HepG2 (cell line): ENCODE measurements at regions not wholly inside any gene's neighbourhood (a gene's known extent, or its start where the extent isn't known, plus 50 kb on each side); places are given as distances from the start of the nearest gene placed in this dataset.
A peak's percentile ranks its signal among the peaks of the same experiment; 100 is the strongest.
"Not testable (repeated sequence)": the region's sequence is repeated elsewhere in the genome, so short reads cannot be mapped to it uniquely, and the experiment has no call there.

ENCODE experiments used
- ATAC-seq: fragments of 200-7000 bp; cut with Tn5 transposase; 3 replicates; pipeline ENCODE4 v1.9.1; 2020; ENCODE audit warnings: mild to moderate bottlenecking, moderate library complexity
- BruUV-seq: library from RNA; stranded (reverse); fragments of 400-500 nt; replicated peaks from 2 replicates; lab custom pipeline; 2021; lab: Mats Ljungman, UMichigan
- CTCF ChIA-PET: fragments of 300-600 bp; formaldehyde crosslinking; extraction: SDS; loops from one replicate; lab custom pipeline; 2021; ENCODE audit warnings: low total read pairs, inconsistent platforms, low intra/inter-chr PET ratio; lab: Yijun Ruan, JAX
- POLR2A ChIA-PET: fragments of 350-600 bp; sonication (Branson Sonifier 250); formaldehyde crosslinking; loops from one replicate; lab custom pipeline; 2020; ENCODE audit warnings: antibody characterized with exemption, inconsistent platforms; lab: Yijun Ruan, JAX
- DNase-seq: peaks from one replicate; pipeline ENCODE4 v3.0.0-alpha.2; 2015; ENCODE audit warnings: low spot score
- FAIRE-seq: peaks from 3 replicates; lab custom pipeline; 2011; peaks lifted over from hg19 to GRCh38; lab: Jason Lieb, UNC
- H2AFZ ChIP-seq: one replicate; pipeline ENCODE4 v1.6.1; 2011; ENCODE audit warnings: low read length, inconsistent platforms
- H3K27ac ChIP-seq: fragments of 300-600 bp; 3 replicates; pipeline ENCODE4 v1.8.0; 2011; ENCODE audit warnings: mixed run types, mild to moderate bottlenecking, mixed read lengths, low read length, inconsistent platforms; ENCODE audit not compliant: insufficient read depth; ENCODE audit errors: extremely low read length
- H3K27me3 ChIP-seq, 2 experiments: fragments of 200-600 bp in 1 of 2; 2 replicates in 1 of 2; 3 replicates in 1 of 2; pipeline versions ENCODE4 v1.6.0 to v1.8.0; 2011; ENCODE audit warnings: low read length in 2 of 2, mild to moderate bottlenecking in 2 of 2, moderate library complexity in 2 of 2, inconsistent platforms in 1 of 2; ENCODE audit not compliant: insufficient read depth in 2 of 2, control insufficient read depth in 1 of 2
- H3K36me3 ChIP-seq, 2 experiments: fragments of 200-600 bp in 1 of 2; replicated peaks in 1 of 2; 2 replicates in 1 of 2; 3 replicates in 1 of 2; pipeline versions ENCODE4 v1.5.1 to v1.8.0; 2011; ENCODE audit warnings: low read length in 2 of 2, inconsistent platforms in 1 of 2; ENCODE audit not compliant: insufficient read depth in 2 of 2, control insufficient read depth in 1 of 2
- H3K4me1 ChIP-seq: 2 replicates; pipeline ENCODE4 v1.5.1; 2012; ENCODE audit warnings: low read length, inconsistent platforms; ENCODE audit not compliant: insufficient read depth
- H3K4me2 ChIP-seq: 2 replicates; pipeline ENCODE4 v1.6.0; 2011; ENCODE audit warnings: low read depth, low read length, inconsistent platforms
- H3K4me3 ChIP-seq, 3 experiments: fragments of 200-600 bp in 1 of 3; sonication (generic), shearing (Covaris generic) in 1 of 3; replicated peaks in 1 of 3; 2 replicates each; pipeline ENCODE4 v1.5.1; 2011 to 2016; ENCODE audit warnings: low read length in 3 of 3, inconsistent platforms in 2 of 3, low read depth in 2 of 3, mild to moderate bottlenecking in 2 of 3, control low read depth in 1 of 3, mixed read lengths in 1 of 3; ENCODE audit not compliant: insufficient read depth in 1 of 3
- H3K79me2 ChIP-seq: one replicate; pipeline ENCODE4 v1.6.1; 2011; ENCODE audit warnings: low read length, inconsistent platforms; ENCODE audit not compliant: insufficient read depth
- H3K9ac ChIP-seq: 2 replicates; pipeline ENCODE4 v1.6.0; 2011; ENCODE audit warnings: mild to moderate bottlenecking, low read depth, low read length, inconsistent platforms; ENCODE audit not compliant: insufficient read depth
- H3K9me3 ChIP-seq: 2 replicates; pipeline ENCODE4 v1.5.1; 2012; ENCODE audit warnings: mild to moderate bottlenecking, low read length
- H4K20me1 ChIP-seq: 2 replicates; pipeline ENCODE4 v1.6.0; 2011; ENCODE audit warnings: inconsistent platforms, mild to moderate bottlenecking, low read length, moderate library complexity; ENCODE audit not compliant: insufficient read depth
- MAFF ChIP-seq: IDR thresholded peaks from 2 replicates; pipeline ENCODE4 v1.6.1; 2011; ENCODE audit warnings: low read depth, low read length, improper control_type of control experiment
- MAFK ChIP-seq, 2 experiments: IDR thresholded peaks in 1 of 2; conservative IDR thresholded peaks in 1 of 2; 2 replicates each; pipeline ENCODE4 v1.6.1; 2011; ENCODE audit warnings: improper control_type of control experiment in 2 of 2, low read length in 2 of 2
- MTA3 ChIP-seq: sonication (generic); formaldehyde crosslinking; IDR thresholded peaks from 2 replicates; pipeline ENCODE4 v1.4.0; 2020; ENCODE audit warnings: missing genetic modification reagents
- WGBS: methylation state at CpG from one replicate; pipeline ENCODE4 v1.1.6; 2017; ENCODE audit warnings: low lambda C conversion rate; 5-methylcytosine and 5-hydroxymethylcytosine counted together
- in situ Hi-C: cut with HindIII; loops from 2 replicates; pipeline ENCODE4 v1.10.0; 2017; ENCODE audit warnings: low pct_unique_long_range_greater_than_20kb; ENCODE audit not compliant: extremely low pct_ligation_motif_present
- intact Hi-C: fragments of 100-400 bp; cut with micrococcal nuclease; formaldehyde crosslinking; loops from one replicate; pipeline ENCODE4 v1.10.0; 2022; ENCODE audit not compliant: unreplicated experiment

- no TSS peak for BruUV-seq
- intact Hi-C loops: no loop called here
- H3K4me3 ChIP-seq: no peak overlapping the region
- no peak overlapping the region for H3K9ac ChIP-seq
- no peaks in the 10 kb centered on the region for H3K79me2 ChIP-seq
- FAIRE-seq (no peak), DNase-seq (no peak), ATAC-seq (no peak)
- H3K27ac ChIP-seq: no peak overlapping the region
- H3K4me2 ChIP-seq: no peak overlapping the region
- no peaks in the 10 kb centered on the region for H3K9me3 ChIP-seq
- no peaks in the 10 kb centered on the region for H3K27me3 ChIP-seq
- ChIA-PET POLR2A (no interaction called here), CTCF (no interaction called here)
- no peaks in the 10 kb centered on the region for H4K20me1 ChIP-seq
- no peaks in the 10 kb centered on the region for H3K36me3 ChIP-seq
- in situ Hi-C loops: no loop called here
- H2AFZ ChIP-seq: no peak overlapping the region
- no peaks in the 10 kb centered on the region for H3K4me1 ChIP-seq
- TF ChIP-seq MTA3 (CRISPR knock-in tag) (no peak), MAFF (peak; percentile 71), MAFK (conservative IDR thresholded peaks at IDR 0.05 in 1 of 2, IDR thresholded peaks at IDR 0.05 in 1 of 2; ENCODE audit: low read length in 2 of 2) (peak; percentile 68 to 87)
Observed at GRCh38 chr4:104577405-104577804, 82.7 kb upstream of the CXXC4 start.

- ATAC-seq, H3K4me3 ChIP-seq, H3K9ac ChIP-seq, CTCF ChIA-PET, H3K27me3 ChIP-seq, DNase-seq, H3K36me3 ChIP-seq, H2AFZ ChIP-seq, H3K27ac ChIP-seq, POLR2A ChIA-PET, intact Hi-C loops, in situ Hi-C loops, BruUV-seq, H4K20me1 ChIP-seq, H3K79me2 ChIP-seq, FAIRE-seq, H3K4me1 ChIP-seq, H3K4me2 ChIP-seq, H3K9me3 ChIP-seq: not testable (repeated sequence)
- 84% methylated on average over 9 of the region's 16 CpGs for WGBS
Observed at GRCh38 chr4:104581476-104581875, 86.8 kb upstream of the CXXC4 start.

- H3K9ac ChIP-seq, H3K79me2 ChIP-seq, CTCF ChIA-PET, H3K36me3 ChIP-seq, ATAC-seq, BruUV-seq, H3K27me3 ChIP-seq, H3K4me2 ChIP-seq, H4K20me1 ChIP-seq, H2AFZ ChIP-seq, FAIRE-seq, DNase-seq, H3K4me1 ChIP-seq, in situ Hi-C loops, POLR2A ChIA-PET, H3K27ac ChIP-seq, H3K4me3 ChIP-seq, intact Hi-C loops, H3K9me3 ChIP-seq: not testable (repeated sequence)
- WGBS: no CpG with 5 or more reads among the region's 27 CpGs
Observed at GRCh38 chr4:104582056-104582455, 87.4 kb upstream of the CXXC4 start.
